GM10266 (cell line): ENCODE measurements at regions not wholly inside any gene's neighbourhood (a gene's known extent, or its start where the extent isn't known, plus 50 kb on each side); places are given as distances from the start of the nearest gene placed in this dataset.

Experiments used
- DNase-seq: peaks from one replicate; pipeline ENCODE4 v3.0.0; 2012; ENCODE audit errors: extremely low spot score
- CTCF ChIP-seq: IDR thresholded peaks from 2 replicates; pipeline ENCODE4 v1.5.1; 2012; ENCODE audit warnings: mild to moderate bottlenecking, low read depth; ENCODE audit not compliant: control insufficient read depth, insufficient read depth; ENCODE audit errors: missing control alignments

- no peak for DNase-seq
- no peak for TF ChIP-seq CTCF
These were observed 220.5 kb upstream of the XYLT1 start for GRCh38 chr16:17691106-17691898.

DNA sequence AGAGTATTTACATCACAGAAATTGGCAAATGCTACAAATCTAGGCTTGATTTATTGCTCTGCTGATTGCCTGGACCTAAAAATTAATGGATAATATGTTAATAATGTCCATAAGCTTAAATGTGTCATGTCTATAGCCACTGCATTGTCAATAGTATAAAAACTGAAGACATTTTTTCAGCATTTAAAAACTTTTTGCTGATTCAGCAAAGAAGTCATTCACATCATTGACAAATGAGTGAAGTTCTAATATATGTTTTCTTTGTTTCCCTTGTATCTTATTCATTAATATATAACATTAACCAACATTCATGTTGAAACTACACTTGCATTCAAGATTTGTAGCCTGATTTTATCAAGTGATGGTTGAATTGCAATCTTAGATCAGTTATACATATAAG, 214.7 kb upstream of the XYLT1 start:
- no peak for DNase-seq
- TF ChIP-seq CTCF = no peak

DNA sequence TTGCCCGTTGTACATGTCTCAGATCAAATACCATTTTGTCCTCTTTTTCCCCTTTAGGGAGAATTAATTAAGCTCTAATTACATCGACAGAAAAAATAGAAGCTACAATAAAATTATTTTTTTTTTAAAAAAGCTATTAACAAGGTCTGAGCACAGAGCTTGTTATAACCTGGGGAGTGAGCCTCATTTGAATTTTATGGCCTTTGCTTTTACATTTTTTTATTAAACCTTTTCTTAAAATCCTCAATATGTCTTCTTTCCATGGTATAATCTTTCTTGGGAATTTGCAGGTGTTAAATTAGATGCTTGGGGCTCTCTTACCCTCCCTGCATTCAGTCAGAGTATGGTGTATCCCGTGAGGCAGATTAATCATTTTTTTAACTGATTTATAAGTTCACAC, 212.5 kb upstream of the XYLT1 start:
- TF ChIP-seq CTCF = no peak
- no peak for DNase-seq

DNA sequence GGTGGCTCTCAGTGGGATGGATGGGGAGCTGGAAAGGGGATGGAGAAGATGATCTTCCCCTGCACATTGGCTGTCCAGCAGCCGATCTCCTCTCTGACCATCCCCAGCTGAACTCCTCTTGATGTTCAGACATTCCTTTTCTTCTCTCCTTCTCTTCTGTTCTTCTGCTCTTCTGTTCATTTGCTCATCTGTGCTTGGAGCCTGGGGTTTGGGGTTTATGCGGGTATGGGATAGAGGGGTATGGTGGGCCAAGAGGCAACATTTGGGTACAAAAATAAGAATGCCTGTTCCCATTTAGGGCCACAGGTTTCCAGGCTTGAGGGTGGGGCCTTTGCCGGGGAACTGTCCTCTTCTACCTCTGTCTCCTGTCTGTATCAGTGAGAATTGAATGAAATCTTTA, 205.4 kb upstream of the XYLT1 start:
- TF ChIP-seq CTCF = no peak
- no peak for DNase-seq

GRCh38 chr16:17668386-17668785, 197.6 kb upstream of the XYLT1 start:
- DNase-seq = no peak
- TF ChIP-seq CTCF = no peak

DNA sequence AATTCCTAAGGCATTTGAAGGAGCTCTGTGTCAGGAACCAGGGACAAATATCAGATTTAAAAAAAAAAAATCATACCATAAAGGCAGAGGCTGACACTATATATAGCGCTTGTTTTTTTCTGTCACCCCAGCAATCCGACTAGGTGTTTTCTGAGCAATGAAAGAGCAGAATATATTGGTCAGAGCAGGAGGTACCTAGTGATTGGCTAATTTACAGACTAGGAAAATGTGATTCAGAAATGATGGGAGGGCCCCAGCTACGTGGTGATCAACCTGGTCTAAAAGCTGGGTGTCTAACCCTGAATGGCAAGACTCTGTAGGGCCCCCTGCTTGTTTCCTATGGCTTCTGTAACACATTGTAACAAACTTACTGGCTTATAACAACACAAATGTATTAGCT, 195.5 kb upstream of the XYLT1 start:
- DNase-seq = no peak
- no peak for TF ChIP-seq CTCF

GRCh38 chr16:17658881-17659280, 188.1 kb upstream of the XYLT1 start:
- TF ChIP-seq CTCF = no peak
- no peak for DNase-seq
